Astrocyte (in vitro differentiated cells and primary cell): ENCODE measurements at regions not wholly inside any gene's neighbourhood (a gene's known extent, or its start where the extent isn't known, plus 50 kb on each side); places are given as distances from the start of the nearest gene placed in this dataset.

ENCODE experiments used
- DNase-seq: peaks from one replicate; pipeline ENCODE4 v3.0.0-alpha.2; 2010; ENCODE audit warnings: low read depth
- FAIRE-seq: peaks from 2 replicates; lab custom pipeline; 2011; peaks lifted over from hg19 to GRCh38; lab: Jason Lieb, UNC
- H2AFZ ChIP-seq: 2 replicates; pipeline ENCODE4 v1.6.0; 2012; ENCODE audit warnings: low read depth, low read length, inconsistent platforms
- H3K27ac ChIP-seq: 2 replicates; pipeline ENCODE4 v1.5.1; 2011; ENCODE audit warnings: low read depth, low read length, inconsistent platforms
- H3K27me3 ChIP-seq: 2 replicates; pipeline ENCODE4 v1.6.0; 2011; ENCODE audit warnings: low read length, inconsistent platforms; ENCODE audit not compliant: insufficient read depth
- H3K36me3 ChIP-seq: 2 replicates; pipeline ENCODE4 v1.5.1; 2011; ENCODE audit warnings: low read length, inconsistent platforms; ENCODE audit not compliant: insufficient read depth
- H3K4me1 ChIP-seq: 2 replicates; pipeline ENCODE4 v1.5.1; 2011; ENCODE audit warnings: low read length, inconsistent platforms; ENCODE audit not compliant: insufficient read depth
- H3K4me2 ChIP-seq: 2 replicates; pipeline ENCODE4 v1.6.0; 2012; ENCODE audit warnings: low read length, inconsistent platforms
- H3K4me3 ChIP-seq: 2 replicates; pipeline ENCODE4 v1.5.1; 2011; ENCODE audit warnings: low read depth, mild to moderate bottlenecking, low read length, inconsistent platforms; ENCODE audit not compliant: insufficient read depth
- H3K79me2 ChIP-seq: 2 replicates; pipeline ENCODE4 v1.6.0; 2012; ENCODE audit warnings: mild to moderate bottlenecking, low read length, inconsistent platforms; ENCODE audit not compliant: insufficient read depth
- H3K9ac ChIP-seq: 2 replicates; pipeline ENCODE4 v1.6.0; 2012; ENCODE audit warnings: mild to moderate bottlenecking, low read length, inconsistent platforms
- H3K9me3 ChIP-seq: 2 replicates; pipeline ENCODE4 v1.5.1; 2012; ENCODE audit warnings: low read depth, mild to moderate bottlenecking, low read length, inconsistent platforms; ENCODE audit not compliant: insufficient read depth
- H4K20me1 ChIP-seq: 2 replicates; pipeline ENCODE4 v1.6.0; 2012; ENCODE audit warnings: low read length, inconsistent platforms; ENCODE audit not compliant: insufficient read depth
- H3K27ac Mint-ChIP-seq: one replicate; pipeline ENCODE4 v1.8.0; 2021; ENCODE audit warnings: mild to moderate bottlenecking, mixed read lengths; ENCODE audit not compliant: unreplicated experiment
- H3K27me3 Mint-ChIP-seq: one replicate; pipeline ENCODE4 v1.8.0; 2021; ENCODE audit warnings: low read depth, mixed read lengths; ENCODE audit not compliant: unreplicated experiment
- H3K36me3 Mint-ChIP-seq: one replicate; pipeline ENCODE4 v1.8.0; 2021; ENCODE audit warnings: low read depth, mixed read lengths; ENCODE audit not compliant: unreplicated experiment
- H3K4me1 Mint-ChIP-seq: one replicate; pipeline ENCODE4 v1.8.0; 2021; ENCODE audit warnings: low read depth, mixed read lengths; ENCODE audit not compliant: unreplicated experiment
- H3K4me3 Mint-ChIP-seq: one replicate; pipeline ENCODE4 v1.8.0; 2021; ENCODE audit warnings: mild to moderate bottlenecking, moderate library complexity, mixed read lengths; ENCODE audit not compliant: unreplicated experiment
- H3K9me3 Mint-ChIP-seq: one replicate; pipeline ENCODE4 v1.8.0; 2021; ENCODE audit warnings: mild to moderate bottlenecking, mixed read lengths; ENCODE audit not compliant: unreplicated experiment
- CTCF ChIP-seq: IDR thresholded peaks from 2 replicates; pipeline ENCODE4 v1.5.1; 2011; ENCODE audit warnings: low read depth, mild to moderate bottlenecking, inconsistent platforms, low read length, moderate library complexity; ENCODE audit not compliant: insufficient read depth
- EZH2 ChIP-seq: IDR thresholded peaks from 2 replicates; pipeline ENCODE4 v1.6.1; 2012; ENCODE audit warnings: mild to moderate bottlenecking, low read length, inconsistent platforms; ENCODE audit not compliant: insufficient read depth

- TF ChIP-seq EZH2 = no peak
- no peak for TF ChIP-seq CTCF
Observed at GRCh38 chr3:111385971-111386495, 156.0 kb upstream of the CD96 start.

GRCh38 chr3:111392894-111393398 is 149.1 kb upstream of the CD96 start:
- no peaks in the 10 kb centered on the region for H3K79me2 ChIP-seq
- no peak overlapping the region for H3K4me3 ChIP-seq
- Mint-ChIP-seq H3K4me1 (peaks cover 9% of the 10 kb centered on the region), H3K4me3 (no peak overlapping the region), H3K36me3 (no peaks in the 10 kb centered on the region), H3K27me3 (no peaks in the 10 kb centered on the region), H3K9me3 (peaks cover 3% of the 10 kb centered on the region), H3K27ac (peak overlapping the region; percentile 86)
- H3K4me1 ChIP-seq = no peaks in the 10 kb centered on the region
- H3K27me3 ChIP-seq = no peaks in the 10 kb centered on the region
- FAIRE-seq (no peak), DNase-seq (peak; percentile 10)
- H3K4me2 ChIP-seq = no peak overlapping the region
- TF ChIP-seq EZH2 = no peak
- TF ChIP-seq CTCF = no peak
- H3K36me3 ChIP-seq = no peaks in the 10 kb centered on the region
- no peaks in the 10 kb centered on the region for H4K20me1 ChIP-seq
- H2AFZ ChIP-seq = no peak overlapping the region
- H3K9me3 ChIP-seq = no peaks in the 10 kb centered on the region
- H3K9ac ChIP-seq = no peak overlapping the region
- no peak overlapping the region for H3K27ac ChIP-seq

More at GRCh38 chr3:111385971-111386495, 156.0 kb upstream of the CD96 start:
- FAIRE-seq = no peak
- Histone ChIP-seq H3K9ac (no peak overlapping the region), H3K4me1 (no peaks in the 10 kb centered on the region), H3K4me3 (no peak overlapping the region), H3K4me2 (no peak overlapping the region), H2AFZ (no peak overlapping the region), H3K36me3 (no peaks in the 10 kb centered on the region), H3K79me2 (no peaks in the 10 kb centered on the region), H4K20me1 (no peaks in the 10 kb centered on the region), H3K27me3 (no peaks in the 10 kb centered on the region), H3K27ac (no peak overlapping the region), H3K9me3 (no peaks in the 10 kb centered on the region)
- Mint-ChIP-seq H3K4me3 (no peak overlapping the region), H3K9me3 (peaks cover 13% of the 10 kb centered on the region), H3K27me3 (no peaks in the 10 kb centered on the region), H3K4me1 (no peaks in the 10 kb centered on the region), H3K27ac (no peak overlapping the region), H3K36me3 (peaks cover 4% of the 10 kb centered on the region)
- no peak for DNase-seq

GRCh38 chr3:111412656-111413055 is 129.3 kb upstream of the CD96 start:
- Mint-ChIP-seq H3K9me3 (peaks cover 1% of the 10 kb centered on the region), H3K27me3 (no peaks in the 10 kb centered on the region), H3K36me3 (no peaks in the 10 kb centered on the region), H3K4me1 (no peaks in the 10 kb centered on the region), H3K4me3 (no peak overlapping the region), H3K27ac (no peak overlapping the region)
- Histone ChIP-seq H3K27ac (no peak overlapping the region), H3K4me1 (no peaks in the 10 kb centered on the region), H3K4me2 (no peak overlapping the region), H3K9me3 (no peaks in the 10 kb centered on the region), H3K36me3 (no peaks in the 10 kb centered on the region), H3K79me2 (no peaks in the 10 kb centered on the region), H3K9ac (no peak overlapping the region), H3K27me3 (no peaks in the 10 kb centered on the region), H4K20me1 (no peaks in the 10 kb centered on the region), H2AFZ (no peak overlapping the region), H3K4me3 (no peak overlapping the region)
- FAIRE-seq (no peak), DNase-seq (no peak)
- TF ChIP-seq EZH2 (no peak), CTCF (no peak)
